Retina (tissue), 1 donor: ENCODE measurements at regions not wholly inside any gene's neighbourhood (a gene's known extent, or its start where the extent isn't known, plus 50 kb on each side); places are given as distances from the start of the nearest gene placed in this dataset.

Source experiments
- DNase-seq: peaks from one replicate; pipeline ENCODE4 v3.0.0-alpha.2; 2016

DNA sequence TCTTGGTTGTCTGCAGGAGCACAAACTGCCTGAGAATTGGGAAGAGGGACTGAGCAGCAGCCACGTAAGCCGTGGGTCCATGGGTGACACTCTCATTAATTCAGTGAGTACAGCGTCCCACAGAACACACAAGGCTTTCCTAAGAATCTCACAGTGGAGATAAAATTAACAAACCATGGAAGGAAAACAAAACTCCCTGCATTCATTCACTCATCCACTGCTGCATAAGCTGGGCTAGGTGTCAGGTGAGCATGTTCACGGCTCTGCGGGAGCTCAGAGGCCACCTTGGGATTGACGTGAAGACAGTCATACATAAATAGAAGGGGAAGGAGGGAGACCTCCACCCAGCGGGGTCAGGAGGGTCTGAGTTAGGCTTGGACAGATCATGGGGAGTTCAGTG is 1442.7 kb downstream of the TBC1D22A start:
- no peak for DNase-seq

DNA sequence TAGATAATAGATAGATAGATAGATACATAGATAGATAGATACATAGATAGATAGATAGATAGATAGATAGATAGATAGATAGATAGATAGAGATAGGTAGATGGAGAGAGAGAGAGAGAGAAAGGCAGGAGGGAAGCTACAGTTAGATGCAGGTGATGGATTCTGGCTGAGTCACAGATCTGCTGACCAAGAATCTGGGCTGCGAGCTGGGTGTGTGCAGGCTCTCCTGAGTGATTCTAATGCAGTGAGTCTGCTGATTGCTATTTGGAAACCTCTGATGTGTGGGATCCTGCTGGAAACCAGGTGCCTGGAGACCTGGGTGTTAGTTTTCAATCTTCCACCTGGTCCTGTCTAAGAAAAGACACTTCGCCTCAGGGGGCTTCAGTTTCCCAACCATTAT is 1441.8 kb downstream of the TBC1D22A start:
- DNase-seq = no peak

DNA sequence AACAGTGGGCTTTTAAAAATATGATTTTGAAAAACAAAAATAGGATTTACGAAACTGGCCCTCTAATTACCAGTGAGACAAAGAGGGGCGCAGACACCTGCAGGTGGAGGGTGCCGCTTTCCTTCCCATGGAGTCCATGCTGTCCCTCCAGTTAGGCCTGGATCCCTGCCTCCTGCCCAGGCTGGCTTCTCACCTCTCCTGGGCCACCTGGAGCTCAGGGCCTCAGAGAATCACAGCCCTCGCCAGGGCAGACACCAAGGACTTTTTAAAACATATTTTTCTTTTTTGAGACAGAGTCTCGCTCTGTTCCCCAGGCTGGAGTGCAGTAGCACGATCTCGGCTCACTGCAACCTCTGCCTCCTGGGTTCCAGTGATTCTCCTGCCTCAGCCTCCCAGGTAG is 1437.2 kb downstream of the TBC1D22A start:
- DNase-seq = no peak

DNA sequence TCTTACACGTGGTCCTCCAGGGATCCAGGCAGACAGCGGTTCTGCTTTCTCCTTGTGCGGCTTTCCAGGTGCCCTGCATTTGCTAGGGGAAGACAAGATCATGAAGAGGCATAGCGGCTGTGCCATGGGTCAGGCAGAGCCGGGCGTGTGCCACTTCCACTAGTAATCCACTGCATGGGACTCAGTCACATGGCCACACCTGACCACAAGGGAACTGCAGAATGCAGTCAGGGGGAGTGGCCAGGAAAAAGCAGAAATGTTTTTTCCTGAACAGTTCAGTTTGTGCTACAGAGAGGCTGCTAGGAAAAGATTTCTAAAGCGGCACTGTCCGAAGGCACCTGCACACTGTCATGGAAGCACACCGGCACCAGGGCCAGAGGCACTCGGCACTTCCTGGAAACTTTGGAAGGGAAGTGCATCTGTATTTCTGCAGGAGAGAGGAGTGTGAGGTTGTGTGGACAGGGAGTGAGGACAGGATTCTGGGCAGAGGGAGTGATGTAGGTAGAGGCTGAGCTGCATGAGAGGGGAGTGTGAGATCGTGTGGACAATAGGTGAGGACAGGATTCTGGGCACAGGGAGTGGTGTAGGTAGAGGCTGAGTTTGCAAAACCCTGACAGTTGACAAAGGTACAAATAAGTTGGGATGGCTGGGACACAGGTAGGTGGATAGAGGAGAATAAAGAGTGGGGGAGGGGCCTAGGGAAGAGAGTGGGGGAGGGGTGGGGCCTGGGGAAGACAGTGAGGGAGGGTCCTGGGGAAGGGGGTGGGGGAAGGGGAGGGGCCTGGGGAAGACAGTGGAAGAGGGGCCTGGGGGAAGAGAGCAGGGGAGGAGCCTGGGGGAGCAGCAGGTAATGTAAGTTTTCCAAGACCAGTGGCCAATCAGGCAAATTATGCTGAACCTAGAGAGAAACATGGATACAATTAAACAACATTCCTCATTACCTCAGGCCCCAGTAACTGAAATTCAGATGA is 1436.3 kb downstream of the TBC1D22A start:
- DNase-seq = no peak

DNA sequence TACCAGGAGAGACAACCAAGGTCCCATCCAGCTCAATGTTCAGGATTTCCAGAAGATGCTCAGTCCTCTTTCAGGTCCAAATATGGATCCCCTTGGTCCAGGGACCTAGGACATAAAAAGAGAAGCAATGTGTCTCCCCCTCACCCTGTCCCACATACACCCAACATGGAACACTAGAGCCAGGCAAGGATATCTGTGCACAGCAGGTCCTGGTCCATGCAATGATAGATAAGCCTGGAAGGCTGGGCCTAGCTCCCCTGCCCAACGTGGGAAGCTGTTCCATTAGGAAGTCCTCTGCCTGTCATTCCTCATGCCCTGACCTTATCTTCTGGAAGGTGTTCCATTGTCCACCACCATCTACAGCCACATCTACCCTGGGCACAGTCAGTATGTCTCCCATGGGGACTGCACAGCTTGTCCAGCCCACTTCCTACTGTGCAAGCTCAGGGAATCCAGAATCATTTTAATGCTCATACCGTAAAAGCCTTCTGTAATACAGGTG is 1434.8 kb downstream of the TBC1D22A start:
- DNase-seq = no peak

DNA sequence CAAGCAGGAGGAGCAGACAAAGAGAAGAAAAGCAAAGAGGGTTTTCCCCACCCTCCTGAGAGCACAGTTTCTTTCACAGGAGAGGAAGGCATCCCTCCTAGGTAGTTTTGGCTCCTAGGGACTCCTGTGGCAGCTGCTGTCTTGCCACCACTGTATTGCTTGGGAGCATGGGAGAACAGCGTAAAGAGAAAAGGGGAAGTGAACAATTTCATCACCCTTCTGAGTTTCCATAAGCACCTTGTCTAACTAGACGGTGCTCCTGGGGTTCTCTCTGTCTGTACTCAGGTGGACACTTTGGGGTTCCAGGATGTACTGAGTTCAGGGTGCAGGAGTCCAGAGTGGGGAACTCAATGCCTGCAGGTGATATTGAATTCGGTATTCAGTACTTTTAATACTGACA is 1430.5 kb downstream of the TBC1D22A start:
- no peak for DNase-seq

DNA sequence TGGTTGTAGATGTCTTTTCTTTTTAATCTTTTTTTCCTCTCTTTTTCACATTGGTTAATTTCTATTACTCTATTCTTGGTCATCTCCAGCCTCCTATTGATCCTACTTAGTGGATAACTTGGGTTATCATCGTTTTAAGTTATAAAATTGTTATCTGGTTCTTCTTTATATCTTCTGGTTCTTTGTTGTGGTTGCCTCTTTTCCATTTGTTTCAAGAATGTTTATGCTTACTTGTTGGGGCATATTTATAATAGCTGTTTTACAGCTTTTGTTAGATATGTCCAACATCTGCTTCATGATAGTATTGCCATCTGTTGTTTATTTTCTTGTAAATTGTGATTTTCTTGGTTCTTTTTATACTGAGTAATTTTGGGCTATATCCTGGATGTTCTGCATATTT is 1429.6 kb downstream of the TBC1D22A start:
- DNase-seq = no peak

DNA sequence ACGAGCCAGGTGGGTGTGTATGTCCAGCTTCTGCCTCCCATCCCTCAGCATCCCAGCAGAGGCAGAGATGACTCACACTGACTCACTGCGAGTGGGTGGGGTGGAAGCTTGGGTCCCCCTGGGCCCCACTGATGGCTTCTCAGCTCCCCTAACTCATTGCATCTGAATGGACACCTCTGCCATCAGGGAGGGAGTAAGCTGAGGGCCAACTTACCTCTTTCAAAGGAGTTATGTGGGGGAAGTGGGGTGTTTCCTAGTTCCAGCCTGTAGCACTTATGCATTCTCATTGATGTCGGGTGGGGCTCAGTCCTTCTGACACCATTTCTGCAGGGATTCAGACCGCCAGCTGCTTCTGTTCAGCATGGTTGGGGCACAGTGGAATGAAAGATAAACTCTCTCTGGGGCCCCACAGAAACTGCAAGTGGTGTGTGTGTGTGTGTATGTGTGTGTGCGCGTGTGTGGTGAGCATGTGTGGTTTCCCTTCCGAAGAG is 1425.8 kb downstream of the TBC1D22A start:
- no peak for DNase-seq

DNA sequence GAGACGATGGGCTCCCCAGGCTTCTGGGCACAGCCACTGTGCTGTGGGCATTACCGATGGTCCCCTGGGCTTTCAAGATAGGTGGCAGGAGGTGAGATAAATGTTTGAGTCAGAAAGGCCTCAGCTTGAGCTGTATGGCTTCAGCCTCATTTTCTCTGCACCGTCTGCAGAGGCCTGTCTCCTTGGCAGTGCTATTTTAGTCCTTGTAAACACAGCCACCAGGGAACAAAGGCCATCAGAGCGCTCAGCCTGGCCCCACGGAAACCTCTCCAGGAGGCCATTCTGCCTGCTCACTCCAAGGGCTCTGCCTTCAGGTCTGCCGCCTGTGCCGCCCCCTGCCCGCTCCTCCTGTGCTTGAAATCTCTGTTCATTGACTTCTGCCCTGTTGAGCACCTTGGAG is 1424.9 kb downstream of the TBC1D22A start:
- no peak for DNase-seq

DNA sequence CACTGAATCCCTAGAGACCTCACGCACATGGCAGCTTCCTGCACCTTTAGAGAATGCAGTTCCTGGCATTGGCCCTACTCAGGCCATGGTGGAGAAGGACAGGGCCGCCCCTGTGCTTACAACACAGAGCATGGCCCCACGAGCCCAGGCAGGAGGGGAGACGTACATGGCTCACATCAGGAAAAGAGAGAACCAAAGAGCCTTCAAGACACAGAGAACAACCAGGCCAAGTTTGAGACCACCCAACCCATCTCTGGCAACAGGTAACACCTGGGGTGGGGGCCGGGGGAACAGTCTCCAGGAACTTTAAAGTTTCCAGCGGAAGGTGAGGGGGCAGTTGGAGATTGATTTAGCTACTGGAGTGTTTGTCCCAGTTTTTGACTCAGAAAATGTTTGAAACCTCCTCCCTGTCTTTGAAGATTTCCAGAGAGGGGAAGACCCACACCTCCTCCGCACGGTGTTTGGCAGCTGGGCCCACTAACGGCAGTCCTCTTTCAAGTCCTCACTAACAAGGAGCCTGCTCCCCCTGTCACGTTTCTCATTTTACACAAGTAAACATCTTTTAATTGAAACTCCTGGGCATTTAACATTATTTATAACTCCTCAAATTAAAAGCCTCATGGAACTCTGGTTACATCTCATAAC is 1423.8 kb downstream of the TBC1D22A start:
- DNase-seq = no peak

DNA sequence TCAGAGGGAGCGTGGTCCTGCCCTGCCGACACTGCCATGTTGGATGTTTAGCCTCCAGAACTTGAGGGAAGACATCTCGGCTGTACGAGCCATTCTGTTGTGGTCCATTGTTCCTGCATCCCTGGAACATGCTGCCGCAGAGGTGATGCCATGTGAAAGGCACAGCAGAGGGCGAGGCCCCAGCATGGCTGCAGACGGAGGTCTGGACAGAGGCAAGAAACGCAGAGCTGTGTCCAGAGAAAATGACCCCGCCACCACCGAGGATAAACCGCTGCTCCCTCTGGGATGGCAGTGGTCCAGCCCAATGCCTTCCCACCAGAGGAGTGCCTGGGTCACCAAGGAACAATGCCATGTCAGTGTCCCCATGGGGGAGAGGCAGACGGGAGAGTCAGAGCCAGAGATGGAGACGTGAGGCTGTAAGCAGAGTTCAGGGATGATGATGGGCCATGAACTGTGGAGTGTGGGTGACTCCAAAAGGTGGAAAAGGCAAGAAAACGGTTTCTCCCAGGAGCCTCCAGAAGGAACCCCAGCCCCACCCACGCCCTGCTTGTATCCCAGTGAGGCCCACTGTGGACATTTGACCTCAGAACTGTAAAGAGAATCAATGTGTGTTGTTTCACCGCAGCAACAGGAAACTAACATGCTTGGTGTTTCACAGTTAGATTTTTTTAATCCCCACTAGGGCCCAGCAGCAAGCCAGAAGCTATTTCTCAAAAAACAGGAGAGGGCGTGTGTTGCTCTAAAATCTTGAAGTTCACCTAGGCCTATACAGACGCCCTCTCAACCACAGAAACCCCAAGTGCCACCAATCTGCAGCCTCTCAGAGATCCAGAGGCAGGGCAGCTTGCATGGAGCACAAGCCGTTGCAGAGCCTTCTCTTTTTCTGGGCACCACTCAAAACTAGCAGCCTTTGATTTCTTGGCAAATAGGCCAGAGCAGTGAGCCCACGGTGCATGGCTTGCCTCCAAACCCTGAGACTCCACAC is 1422.9 kb downstream of the TBC1D22A start:
- DNase-seq = no peak

DNA sequence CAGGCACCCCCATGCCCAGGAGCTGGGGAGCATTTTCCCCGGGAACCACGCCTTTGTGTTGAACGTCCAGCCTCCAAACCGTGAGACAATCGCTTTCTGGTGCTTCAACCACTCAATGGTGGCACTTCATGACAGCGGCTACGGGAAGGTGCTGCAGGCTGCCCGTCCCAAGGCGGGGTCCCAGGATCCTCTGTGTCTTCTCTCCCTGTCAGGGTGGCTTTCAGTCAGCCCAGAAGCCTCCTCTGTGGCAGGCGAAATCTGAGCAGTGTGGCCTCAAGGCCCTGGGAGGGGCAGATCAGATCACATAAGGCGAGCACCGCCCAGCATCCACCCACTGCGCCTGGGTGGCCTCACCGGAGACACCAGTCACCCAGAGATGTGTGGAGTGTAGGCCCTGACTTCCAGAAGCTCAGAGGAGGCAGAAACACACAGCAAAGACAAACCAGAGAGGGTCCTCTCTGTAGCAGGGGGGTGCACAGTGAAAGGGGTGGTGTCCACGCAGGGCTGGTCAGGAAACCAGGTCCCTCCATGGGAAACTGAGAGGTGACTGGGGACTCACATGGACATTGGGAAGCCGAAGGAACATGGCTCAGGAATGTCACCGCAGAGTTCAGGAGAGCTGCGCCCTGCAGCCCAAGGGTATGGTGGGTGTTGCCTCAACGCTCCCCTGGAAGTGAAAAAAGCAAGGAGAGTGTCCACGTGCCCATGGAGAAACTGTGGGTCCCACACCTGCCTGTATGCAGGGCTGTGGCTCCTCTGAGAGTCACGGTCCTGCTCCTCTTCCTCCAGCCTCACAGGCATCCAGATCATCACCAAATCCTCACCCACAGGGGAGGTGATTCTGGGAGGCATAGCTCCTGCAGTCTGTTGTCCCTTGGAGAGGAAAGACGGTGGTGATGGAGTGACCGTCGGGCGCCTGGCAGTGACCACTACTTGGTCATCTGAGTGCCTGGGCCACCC is 1420.7 kb downstream of the TBC1D22A start:
- no peak for DNase-seq

DNA sequence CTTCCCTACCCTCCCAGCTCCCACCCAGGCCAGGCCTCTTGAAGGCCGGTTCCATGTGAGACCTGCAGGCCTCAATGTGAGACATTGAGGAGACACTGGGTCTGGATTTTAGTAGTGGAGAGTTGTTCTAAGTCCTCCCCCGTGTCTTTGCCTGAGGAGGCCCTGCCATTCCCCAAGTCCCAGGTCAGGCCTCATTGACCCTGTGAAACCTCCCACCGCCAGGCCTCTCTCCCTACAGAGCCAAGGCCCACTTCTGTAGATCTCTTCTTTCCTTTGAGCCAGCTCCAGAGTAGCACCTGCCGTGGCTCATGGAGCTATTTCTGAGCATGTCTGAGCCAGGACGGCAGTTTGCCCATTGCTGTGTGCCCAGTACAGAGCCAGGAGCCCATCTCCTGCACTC is 1419.6 kb downstream of the TBC1D22A start:
- DNase-seq = no peak

DNA sequence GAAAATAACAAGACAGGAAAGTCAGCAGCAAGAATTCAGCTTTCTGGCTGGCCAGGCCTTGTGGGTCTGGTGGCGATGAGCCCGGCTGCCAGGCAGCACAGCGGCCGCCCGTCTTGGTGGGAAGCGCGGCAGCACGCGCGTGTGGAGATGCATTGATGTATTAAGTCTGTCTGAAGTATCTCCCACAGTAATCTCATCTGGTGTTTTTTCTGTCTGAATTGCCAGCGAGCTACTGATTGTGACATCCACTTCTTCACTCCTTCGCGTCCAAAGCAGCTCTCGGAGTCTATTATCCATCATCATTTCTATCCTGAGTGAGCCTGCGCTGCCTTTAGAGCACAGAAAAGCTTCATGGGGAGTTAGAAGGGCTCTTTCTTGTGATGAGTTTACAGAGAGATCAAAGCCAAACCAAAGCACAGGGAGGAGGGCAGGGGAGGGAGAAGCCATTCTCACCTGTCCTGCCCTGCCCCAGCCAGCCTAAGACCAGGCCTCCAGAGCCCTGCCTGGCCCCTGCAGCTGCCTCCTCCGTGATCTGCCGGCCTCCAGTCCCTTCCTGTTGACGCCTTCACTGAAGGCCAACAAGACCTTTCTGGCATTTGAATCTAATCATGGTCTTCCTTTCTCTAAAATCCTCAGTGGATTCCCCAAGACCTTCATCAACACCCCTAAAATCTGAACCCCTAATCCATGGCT is 1419.0 kb downstream of the TBC1D22A start:
- no peak for DNase-seq

DNA sequence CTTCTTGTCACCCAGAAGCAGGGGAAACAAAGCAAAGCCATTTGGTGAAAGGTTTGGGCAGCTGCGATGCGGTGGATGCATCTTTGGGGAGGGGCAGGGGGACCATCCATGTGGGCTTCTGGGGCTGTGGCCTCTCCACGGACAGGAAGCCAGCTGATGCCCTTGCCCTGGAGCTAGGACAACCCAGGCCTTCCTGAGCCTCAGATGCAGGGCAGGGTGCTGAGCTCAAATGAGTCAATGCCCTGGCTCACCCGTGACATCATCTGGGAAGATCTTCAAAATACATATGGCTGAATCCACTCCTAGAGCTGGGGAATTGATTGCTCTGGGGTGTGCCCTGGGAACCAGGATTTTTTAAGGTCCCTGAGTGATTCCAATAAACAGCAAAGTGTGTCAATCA is 1418.2 kb downstream of the TBC1D22A start:
- DNase-seq = no peak

DNA sequence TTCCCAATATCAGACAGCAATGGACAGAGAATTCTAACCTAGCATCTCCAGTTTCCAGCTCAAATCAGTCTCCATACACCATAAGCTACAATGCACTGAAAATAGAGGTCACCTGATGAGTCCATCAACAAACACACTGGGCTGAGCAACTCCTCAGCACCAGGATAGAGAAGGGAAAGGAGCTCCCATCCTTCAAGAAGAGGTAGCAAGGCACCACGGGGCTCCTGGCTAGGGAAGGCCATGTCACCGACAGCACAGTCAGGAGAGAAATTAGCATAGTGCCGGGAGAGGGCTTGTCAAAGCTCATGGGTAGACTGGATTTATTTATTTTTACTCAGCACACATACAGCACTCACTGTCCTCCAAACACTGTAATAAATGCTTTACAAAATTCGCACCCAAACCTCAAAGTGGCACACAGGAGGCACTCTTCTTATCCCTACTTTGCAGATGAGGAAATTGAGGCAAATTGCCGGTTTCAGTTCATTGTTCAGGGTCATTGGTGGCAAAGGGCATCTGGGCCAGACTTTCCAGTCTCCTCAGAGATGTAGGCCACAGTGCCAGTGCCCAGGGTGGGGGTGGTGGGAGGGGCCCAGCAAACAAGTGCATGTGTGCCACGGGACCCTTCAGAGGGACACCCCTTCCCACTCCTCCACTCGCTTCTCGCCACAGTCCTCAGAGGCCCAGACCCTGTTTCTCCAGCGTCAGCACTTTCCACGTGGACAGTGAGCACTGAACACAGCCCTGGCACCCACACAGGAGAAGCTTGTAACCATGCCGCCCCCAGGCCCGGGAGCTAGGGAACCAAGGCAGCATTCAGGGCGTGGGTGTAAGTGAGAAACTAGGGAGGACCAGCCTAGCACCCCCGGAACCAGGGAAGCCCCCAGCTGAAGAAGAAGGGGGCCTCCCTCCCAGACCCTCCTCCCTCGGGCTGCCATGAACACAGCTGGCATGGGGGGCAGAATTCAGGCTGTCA is 1417.4 kb downstream of the TBC1D22A start:
- DNase-seq = no peak

DNA sequence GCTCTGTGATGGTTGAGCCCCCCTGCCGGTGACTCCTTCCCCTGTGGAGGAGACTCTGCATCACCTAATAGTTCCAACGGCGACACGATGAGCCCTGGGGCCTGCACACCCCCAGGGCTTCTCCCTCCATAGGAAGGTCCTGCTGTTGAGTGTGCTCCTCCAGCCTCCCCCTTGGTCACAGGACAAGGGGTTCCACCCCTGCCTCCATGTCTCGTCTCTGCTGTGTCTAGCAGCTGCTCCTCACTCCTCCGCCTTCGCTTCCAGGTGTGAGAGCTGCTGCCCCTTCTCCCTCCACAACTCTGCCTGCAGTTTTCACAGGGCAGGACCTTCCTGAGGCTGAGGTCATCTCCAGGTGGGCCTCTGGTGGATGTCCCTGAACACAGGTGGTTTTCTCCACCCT is 1416.1 kb downstream of the TBC1D22A start:
- DNase-seq = no peak

DNA sequence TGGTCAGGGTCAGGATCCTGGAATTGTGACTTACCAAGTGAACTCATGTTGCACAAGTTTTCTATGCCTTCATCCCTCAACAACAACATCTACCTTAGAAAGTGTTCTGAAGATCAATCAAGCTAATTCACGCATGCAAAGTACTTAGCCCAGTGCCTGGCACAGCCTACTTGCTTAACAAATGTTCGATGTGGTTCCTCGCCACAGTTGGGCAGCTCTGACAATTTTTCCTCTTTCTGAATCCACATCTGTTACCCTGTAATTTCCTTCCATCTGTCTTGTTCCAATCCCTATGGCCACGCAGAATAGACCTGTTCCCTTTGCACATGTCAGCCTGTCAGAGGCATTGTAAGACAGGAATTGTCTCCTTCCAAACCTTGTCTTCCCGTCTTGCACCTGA is 1415.2 kb downstream of the TBC1D22A start:
- no peak for DNase-seq

DNA sequence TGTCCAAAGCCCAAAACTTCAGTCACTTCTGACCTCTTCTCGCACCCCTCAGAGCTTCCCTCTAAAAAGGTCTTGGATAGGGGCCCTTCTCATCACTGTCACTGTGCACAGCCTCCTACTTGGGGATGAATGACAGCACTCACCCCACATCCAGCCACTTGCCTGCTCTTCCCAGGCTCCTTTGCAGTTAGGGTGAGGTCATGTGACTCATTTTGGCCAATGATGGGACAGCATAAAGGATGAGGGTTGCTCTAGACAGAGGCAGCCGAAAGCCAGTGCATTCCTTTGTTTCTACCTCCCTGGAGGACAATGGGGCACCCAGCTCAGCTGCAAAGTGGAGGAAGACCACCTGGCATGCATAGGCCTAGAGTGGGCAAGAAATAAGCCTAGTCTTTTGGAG is 1413.3 kb downstream of the TBC1D22A start:
- no peak for DNase-seq

DNA sequence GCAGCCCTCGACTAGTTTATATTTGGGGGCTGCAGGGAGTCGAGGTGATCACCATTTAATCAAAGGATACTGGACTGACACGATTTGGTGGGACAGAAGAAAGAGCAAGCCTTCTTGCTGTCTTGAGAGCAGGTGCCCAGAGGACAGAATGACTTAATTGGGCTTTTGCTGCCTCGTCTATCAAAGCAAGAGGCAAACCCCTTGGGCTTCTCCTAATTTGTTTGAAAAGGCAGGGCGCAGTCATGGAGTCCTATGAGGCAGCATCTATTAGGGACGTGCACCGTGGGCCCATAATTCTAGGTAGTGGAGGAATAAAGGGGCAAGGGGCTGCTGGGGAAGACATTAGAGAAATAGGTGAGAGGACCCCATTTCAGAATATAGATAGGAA is 1411.3 kb downstream of the TBC1D22A start:
- DNase-seq = no peak
